Body of pancreas (tissue), 4 donors: ENCODE measurements at regions not wholly inside any gene's neighbourhood (a gene's known extent, or its start where the extent isn't known, plus 50 kb on each side); places are given as distances from the start of the nearest gene placed in this dataset.

Experiments
- ATAC-seq: fragments of 150-250 bp; one replicate; pipeline ENCODE4 v1.9.1; 2016
- DNase-seq, 4 donors: peaks; one replicate each; pipeline ENCODE4 v3.0.0-alpha.2; 2019
- H3K27ac ChIP-seq, 4 donors: fragments of 200-600 bp; sonication (generic); 1 replicate in 3 of 4; 2 replicates in 1 of 4; pipeline versions ENCODE4 v1.5.1 to v1.6.1; 2016 to 2019; ENCODE audit warnings: mild to moderate bottlenecking in 1 of 4, mixed read lengths in 1 of 4, moderate library complexity in 1 of 4
- H3K27me3 ChIP-seq, 2 donors: fragments of 200-600 bp; sonication (generic); one replicate each; pipeline ENCODE4 v1.6.0; 2016; ENCODE audit warnings: mild to moderate bottlenecking in 1 of 2
- H3K36me3 ChIP-seq, 2 donors: fragments of 200-600 bp; sonication (generic); replicated peaks in 1 of 2; 2 replicates each; pipeline ENCODE4 v1.5.1; 2016; ENCODE audit warnings: low read depth in 2 of 2; ENCODE audit not compliant: insufficient read depth in 1 of 2
- H3K4me1 ChIP-seq: fragments of 200-600 bp; sonication (generic); one replicate; pipeline ENCODE4 v1.6.0; 2016
- H3K4me3 ChIP-seq, 2 donors: fragments of 200-600 bp; sonication (generic); 1 replicate in 1 of 2; 2 replicates in 1 of 2; pipeline ENCODE4 v1.5.1; 2016 to 2019
- H3K9me3 ChIP-seq, 3 donors: fragments of 200-600 bp; sonication (generic); 1 replicate in 2 of 3; 2 replicates in 1 of 3; pipeline ENCODE4 v1.5.1; 2016
- CTCF ChIP-seq, 7 experiments: fragments of 450-650 bp in 4 of 7; fragments of 200-600 bp in 3 of 7; sonication (generic) in 3 of 7; IDR thresholded peaks; one replicate each; pipeline ENCODE4 v1.5.1; 2016 to 2019; ENCODE audit warnings: antibody characterized with exemption in 7 of 7
- POLR2A ChIP-seq, 3 donors: fragments of 450-650 bp; IDR thresholded peaks; one replicate each; pipeline ENCODE4 v1.6.1; 2016; ENCODE audit warnings: antibody characterized with exemption in 3 of 3, mild to moderate bottlenecking in 2 of 3
- WGBS, 2 donors: methylation state at CpG; one replicate each; pipeline ENCODE4 v1.1.5; 2017; 5-methylcytosine and 5-hydroxymethylcytosine counted together
- intact Hi-C: fragments of 100-400 bp; cut with DNase I; formaldehyde crosslinking; loops from one replicate; pipeline ENCODE4 v1.15.1; 2023

GRCh38 chr3:135440233-135440632 lies 525.3 kb upstream of the PPP2R3A start:
- no peak for ATAC-seq
- no peak overlapping the region for H3K4me3 ChIP-seq
- H3K4me1 ChIP-seq: no peaks in the 10 kb centered on the region
- no peak overlapping the region for H3K27ac ChIP-seq
- H3K36me3 ChIP-seq: no peaks in the 10 kb centered on the region
- no peak for DNase-seq
- intact Hi-C loops: no loop called here
- H3K9me3 ChIP-seq: no peaks in the 10 kb centered on the region
- H3K27me3 ChIP-seq: no peaks in the 10 kb centered on the region
- TF ChIP-seq POLR2A (IDR thresholded peaks at IDR 0.05): no peak
- TF ChIP-seq CTCF (IDR thresholded peaks at IDR 0.05): no peak

GRCh38 chr3:135440746-135441145 lies 524.8 kb upstream of the PPP2R3A start:
- no peaks in the 10 kb centered on the region for H3K9me3 ChIP-seq
- no peaks in the 10 kb centered on the region for H3K4me1 ChIP-seq
- DNase-seq (no peak), ATAC-seq (no peak)
- no peak overlapping the region for H3K4me3 ChIP-seq
- H3K27me3 ChIP-seq: no peaks in the 10 kb centered on the region
- no peak overlapping the region for H3K27ac ChIP-seq
- TF ChIP-seq CTCF (IDR thresholded peaks at IDR 0.05): no peak
- TF ChIP-seq POLR2A (IDR thresholded peaks at IDR 0.05): no peak
- intact Hi-C loops: no loop called here
- WGBS, 2 donors: 28 to 34% methylated on average over 4 of the region's 4 CpGs
- no peaks in the 10 kb centered on the region for H3K36me3 ChIP-seq

GRCh38 chr3:135444058-135444457 lies 521.5 kb upstream of the PPP2R3A start:
- DNase-seq (no peak), ATAC-seq (no peak)
- Histone ChIP-seq H3K4me3 (no peak overlapping the region), H3K4me1 (no peaks in the 10 kb centered on the region), H3K27ac (no peak overlapping the region), H3K9me3 (no peaks in the 10 kb centered on the region), H3K36me3 (no peaks in the 10 kb centered on the region), H3K27me3 (no peaks in the 10 kb centered on the region)
- TF ChIP-seq POLR2A (IDR thresholded peaks at IDR 0.05): no peak
- TF ChIP-seq CTCF (IDR thresholded peaks at IDR 0.05): no peak
- intact Hi-C loops: no loop called here
- WGBS, 2 donors: 61 to 70% methylated on average over 5 of the region's 5 CpGs

- Histone ChIP-seq H3K36me3 (no peaks in the 10 kb centered on the region), H3K9me3 (no peaks in the 10 kb centered on the region), H3K27me3 (no peaks in the 10 kb centered on the region), H3K27ac (no peak overlapping the region), H3K4me1 (no peaks in the 10 kb centered on the region), H3K4me3 (no peak overlapping the region)
- ATAC-seq (no peak), DNase-seq (no peak)
- TF ChIP-seq CTCF (IDR thresholded peaks at IDR 0.05): no peak
- no peak for TF ChIP-seq POLR2A (IDR thresholded peaks at IDR 0.05)
- 69% methylated on average over 3 of the region's 3 CpGs for WGBS, 2 donors
- intact Hi-C loops: no loop called here
Observed at GRCh38 chr3:135447483-135447882, 518.0 kb upstream of the PPP2R3A start.

- Histone ChIP-seq H3K4me1 (no peaks in the 10 kb centered on the region), H3K4me3 (no peak overlapping the region), H3K27ac (no peak overlapping the region), H3K27me3 (no peaks in the 10 kb centered on the region), H3K36me3 (no peaks in the 10 kb centered on the region), H3K9me3 (no peaks in the 10 kb centered on the region)
- no peak for DNase-seq
- no peak for ATAC-seq
- no peak for TF ChIP-seq POLR2A (IDR thresholded peaks at IDR 0.05)
- TF ChIP-seq CTCF (IDR thresholded peaks at IDR 0.05): no peak
- intact Hi-C loops: no loop called here
Observed at GRCh38 chr3:135448520-135448919, 517.0 kb upstream of the PPP2R3A start.
